Right cardiac atrium (tissue), 5 donors: ENCODE measurements at regions not wholly inside any gene's neighbourhood (a gene's known extent, or its start where the extent isn't known, plus 50 kb on each side); places are given as distances from the start of the nearest gene placed in this dataset.
A peak's percentile ranks its signal among the peaks of the same experiment; 100 is the strongest.

Experiments used
- ATAC-seq, 2 donors: fragments of 200-7000 bp; cut with Tn5 transposase; one replicate each; pipeline versions ENCODE4 v1.8.0 to v1.9.1; 2020; ENCODE audit warnings: moderate library complexity in 2 of 2, mild to moderate bottlenecking in 1 of 2
- DNase-seq, 3 donors: peaks; one replicate each; pipeline ENCODE4 v3.0.0-alpha.2; 2020
- H3K27ac ChIP-seq: one replicate; pipeline ENCODE4 v1.5.1; 2013; ENCODE audit warnings: mild to moderate bottlenecking, low read length, control low read depth, moderate library complexity
- H3K27me3 ChIP-seq: one replicate; pipeline ENCODE4 v1.6.1; 2013; ENCODE audit not compliant: control insufficient read depth, insufficient read depth
- H3K4me1 ChIP-seq: one replicate; pipeline ENCODE4 v1.6.1; 2013; ENCODE audit warnings: low read length; ENCODE audit not compliant: control insufficient read depth, insufficient read depth
- H3K4me3 ChIP-seq: one replicate; pipeline ENCODE4 v1.5.1; 2013; ENCODE audit warnings: low read length, control low read depth
- H3K9me3 ChIP-seq: one replicate; pipeline ENCODE4 v1.6.1; 2013; ENCODE audit warnings: low read length; ENCODE audit not compliant: control insufficient read depth
- WGBS: extraction: QIAGEN DNeasy Blood & Tissue Kit; methylation state at CpG from one replicate; pipeline ENCODE4 v1.1.7; 2013; 5-methylcytosine and 5-hydroxymethylcytosine counted together
- intact Hi-C, 4 donors: fragments of 100-400 bp; cut with DNase I; formaldehyde crosslinking; loops; one replicate each; pipeline versions ENCODE4 v1.11.0 to v1.14.0; 2022 to 2023
- donor health status: healthy with polysubstance abuse.
- donor health status: DM: no; HTN: yes; CAD: no.
- donor health status: DM: no; HTN: no; CAD: no.
- donor health status: DM: no; HTN: yes; CAD: no; lungs with severe emphysema.
- donor health status: DM: yes; HTN: yes; CAD: no.

DNA sequence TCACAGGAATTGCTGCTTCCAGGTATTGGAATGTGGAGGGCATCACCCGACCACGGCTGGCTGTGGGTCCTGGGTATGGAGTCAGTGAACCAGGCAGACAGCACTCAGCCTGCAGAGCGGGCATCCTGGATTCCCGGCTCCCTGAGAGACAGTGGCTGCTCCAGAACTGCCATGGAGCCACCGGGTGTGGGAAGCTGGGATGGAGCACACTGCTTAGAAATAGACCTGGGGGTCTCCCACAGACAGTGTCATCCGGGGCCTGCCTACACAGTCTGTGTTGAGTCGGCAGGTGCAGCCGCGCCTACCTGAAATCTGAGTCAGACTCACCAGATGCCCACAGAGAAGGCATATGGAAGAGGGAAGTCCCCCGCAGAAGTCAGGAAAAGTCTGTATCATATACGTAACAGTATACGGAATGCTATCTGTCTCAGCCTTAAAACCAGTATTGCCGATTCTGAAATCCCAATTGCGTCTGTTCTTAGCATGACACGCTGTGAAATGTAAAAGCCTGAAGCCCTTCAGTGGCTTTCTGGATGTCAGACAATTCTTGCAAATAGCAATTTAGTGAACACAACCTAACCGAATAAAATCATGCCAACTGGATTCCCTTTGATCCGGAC is 509.7 kb upstream of the MYT1L start:
- ATAC-seq, result no peak
- H3K27ac ChIP-seq, result no peak overlapping the region

GRCh38 chr2:2839782-2840531 is 508.9 kb upstream of the MYT1L start:
- Histone ChIP-seq H3K4me3 (no peak overlapping the region), H3K4me1 (peaks cover 3% of the 10 kb centered on the region), H3K27ac (no peak overlapping the region), H3K9me3 (no peaks in the 10 kb centered on the region), H3K27me3 (no peaks in the 10 kb centered on the region)
- 52% methylated on average over 13 of the region's 13 CpGs for WGBS
- intact Hi-C loops, result no loop called here
- peak; percentile 22 to 25 for ATAC-seq
- DNase-seq, result no peak

More for the DNA sequence above, 509.7 kb upstream of the MYT1L start:
- Histone ChIP-seq H3K4me3 (no peak overlapping the region), H3K4me1 (peaks cover 3% of the 10 kb centered on the region), H3K9me3 (no peaks in the 10 kb centered on the region), H3K27me3 (no peaks in the 10 kb centered on the region)
- WGBS, result 94% methylated on average over 17 of the region's 17 CpGs
- intact Hi-C loops, result no loop called here
- DNase-seq, result no peak

GRCh38 chr2:2839393-2839781 is 508.3 kb upstream of the MYT1L start:
- Histone ChIP-seq H3K9me3 (no peaks in the 10 kb centered on the region), H3K27ac (no peak overlapping the region), H3K4me1 (peaks cover 3% of the 10 kb centered on the region), H3K4me3 (no peak overlapping the region), H3K27me3 (no peaks in the 10 kb centered on the region)
- 72% methylated on average over 7 of the region's 7 CpGs for WGBS
- DNase-seq, result no peak
- ATAC-seq, result no peak
- intact Hi-C loops, result no loop called here

GRCh38 chr2:2838548-2838845 is 507.4 kb upstream of the MYT1L start:
- intact Hi-C loops, result no loop called here
- no peak overlapping the region for H3K27ac ChIP-seq
- H3K4me3 ChIP-seq, result no peak overlapping the region
- peaks cover 3% of the 10 kb centered on the region for H3K4me1 ChIP-seq
- ATAC-seq (no peak), DNase-seq (no peak)
- 89% methylated on average over 3 of the region's 3 CpGs for WGBS
- no peaks in the 10 kb centered on the region for H3K27me3 ChIP-seq
- H3K9me3 ChIP-seq, result no peaks in the 10 kb centered on the region

GRCh38 chr2:2837746-2838547 is 506.9 kb upstream of the MYT1L start:
- DNase-seq, result no peak
- intact Hi-C loops, result no loop called here
- no peaks in the 10 kb centered on the region for H3K27me3 ChIP-seq
- H3K4me1 ChIP-seq, result peaks cover 3% of the 10 kb centered on the region
- WGBS, result 76% methylated on average over 15 of the region's 15 CpGs
- ATAC-seq, result peak in 1 of 2 donors; percentile 20
- H3K4me3 ChIP-seq, result no peak overlapping the region
- H3K27ac ChIP-seq, result no peak overlapping the region
- no peaks in the 10 kb centered on the region for H3K9me3 ChIP-seq

- peaks cover 3% of the 10 kb centered on the region for H3K4me1 ChIP-seq
- ATAC-seq, result no peak
- no peaks in the 10 kb centered on the region for H3K9me3 ChIP-seq
- no peaks in the 10 kb centered on the region for H3K27me3 ChIP-seq
- intact Hi-C loops, result no loop called here
- no peak overlapping the region for H3K27ac ChIP-seq
- DNase-seq, result no peak
- 75% methylated on average over 5 of the region's 5 CpGs for WGBS
- no peak overlapping the region for H3K4me3 ChIP-seq
These were observed 505.4 kb upstream of the MYT1L start for GRCh38 chr2:2836343-2837070.

GRCh38 chr2:2834516-2835254 is 503.6 kb upstream of the MYT1L start:
- ATAC-seq (no peak), DNase-seq (no peak)
- peaks cover 1% of the 10 kb centered on the region for H3K4me1 ChIP-seq
- no peaks in the 10 kb centered on the region for H3K9me3 ChIP-seq
- H3K27ac ChIP-seq, result no peak overlapping the region
- WGBS, result 64% methylated on average over 10 of the region's 10 CpGs
- no peak overlapping the region for H3K4me3 ChIP-seq
- intact Hi-C loops, result no loop called here
- no peaks in the 10 kb centered on the region for H3K27me3 ChIP-seq

DNA sequence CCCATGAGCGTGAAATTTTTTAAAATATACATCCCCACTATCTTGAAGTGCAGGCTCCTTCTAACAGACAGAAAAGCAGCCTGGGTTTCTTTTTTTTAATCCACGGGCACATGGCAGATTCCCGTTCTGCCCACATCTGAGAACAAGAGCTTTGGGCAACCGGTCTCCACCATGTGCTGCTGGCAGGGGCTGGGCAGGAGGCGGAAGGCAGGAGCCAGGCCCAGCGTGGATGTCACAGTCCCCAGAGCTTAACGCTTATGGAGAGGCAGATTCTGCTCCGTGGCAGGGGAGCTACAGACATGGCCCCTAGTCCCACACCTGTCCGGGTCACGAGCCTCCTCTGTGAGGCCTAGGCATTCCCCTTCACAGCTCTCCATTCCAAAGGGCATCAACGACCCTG is 503.0 kb upstream of the MYT1L start:
- no peak for ATAC-seq
- Histone ChIP-seq H3K27ac (no peak overlapping the region), H3K27me3 (no peaks in the 10 kb centered on the region), H3K4me1 (no peaks in the 10 kb centered on the region), H3K9me3 (no peaks in the 10 kb centered on the region), H3K4me3 (no peak overlapping the region)
- intact Hi-C loops, result no loop called here
- no peak for DNase-seq
- 73% methylated on average over 11 of the region's 11 CpGs for WGBS

- DNase-seq, result no peak
- Histone ChIP-seq H3K4me3 (no peak overlapping the region), H3K27ac (no peak overlapping the region), H3K27me3 (no peaks in the 10 kb centered on the region), H3K4me1 (no peaks in the 10 kb centered on the region), H3K9me3 (no peaks in the 10 kb centered on the region)
- intact Hi-C loops, result no loop called here
- WGBS, result 90% methylated on average over 9 of the region's 9 CpGs
- ATAC-seq, result no peak
These were observed 501.6 kb upstream of the MYT1L start for GRCh38 chr2:2832657-2833056.

DNA sequence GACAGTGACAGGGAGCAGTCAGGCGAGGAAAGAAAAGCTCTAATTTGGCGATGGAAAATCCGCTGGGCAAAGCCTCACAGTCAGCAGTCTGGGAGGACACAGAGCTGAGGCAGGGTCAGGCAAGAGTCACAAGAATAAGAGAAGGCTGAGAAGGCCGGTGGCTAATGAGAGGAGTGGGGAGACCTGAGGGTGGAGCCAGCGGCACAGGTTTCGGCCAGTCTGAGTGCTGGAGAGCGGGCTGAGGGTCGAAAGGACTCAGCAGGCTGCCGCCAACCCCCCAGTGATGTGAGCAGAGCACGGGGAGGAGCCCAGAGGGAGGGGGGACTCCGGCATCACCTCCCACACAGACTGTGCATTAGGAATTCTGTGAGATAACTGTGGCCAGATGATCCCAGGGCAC is 500.6 kb upstream of the MYT1L start:
- Histone ChIP-seq H3K4me1 (no peaks in the 10 kb centered on the region), H3K9me3 (no peaks in the 10 kb centered on the region), H3K27me3 (no peaks in the 10 kb centered on the region), H3K4me3 (no peak overlapping the region), H3K27ac (no peak overlapping the region)
- intact Hi-C loops, result no loop called here
- ATAC-seq (no peak), DNase-seq (no peak)
- WGBS, result 46% methylated on average over 11 of the region's 11 CpGs
